H9 (cell line): ENCODE measurements at regions not wholly inside any gene's neighbourhood (a gene's known extent, or its start where the extent isn't known, plus 50 kb on each side); places are given as distances from the start of the nearest gene placed in this dataset.
A peak's percentile ranks its signal among the peaks of the same experiment; 100 is the strongest.

Experiments
- DNase-seq: peaks from one replicate; pipeline ENCODE4 v3.0.0-alpha.2; 2017
- H2AFZ ChIP-seq: one replicate; pipeline ENCODE4 v1.6.1; 2013; ENCODE audit warnings: mild to moderate bottlenecking, low read length, control low read depth, moderate library complexity
- H2AK5ac ChIP-seq: 2 replicates; pipeline ENCODE4 v1.6.1; 2013; ENCODE audit warnings: low read length, control low read depth, mixed read lengths; ENCODE audit not compliant: insufficient read length
- H2BK120ac ChIP-seq: one replicate; pipeline ENCODE4 v1.6.1; 2013; ENCODE audit warnings: low read depth, mild to moderate bottlenecking, low read length, control low read depth, inconsistent platforms; ENCODE audit not compliant: poor library complexity, severe bottlenecking
- H2BK12ac ChIP-seq: 2 replicates; pipeline ENCODE4 v1.6.1; 2013; ENCODE audit warnings: low read length, control low read depth, mixed read lengths, low read depth; ENCODE audit not compliant: insufficient read length
- H2BK15ac ChIP-seq: 2 replicates; pipeline ENCODE4 v1.6.1; 2013; ENCODE audit warnings: low read depth, low read length, control low read depth
- H2BK20ac ChIP-seq: one replicate; pipeline ENCODE4 v1.6.1; 2013; ENCODE audit warnings: low read depth, mild to moderate bottlenecking, low read length, control low read depth, inconsistent platforms; ENCODE audit not compliant: poor library complexity, severe bottlenecking
- H2BK5ac ChIP-seq: 2 replicates; pipeline ENCODE4 v1.6.1; 2013; ENCODE audit warnings: low read length, control low read depth, mixed read lengths; ENCODE audit not compliant: insufficient read length
- H3K14ac ChIP-seq: 2 replicates; pipeline ENCODE4 v1.6.1; 2013; ENCODE audit warnings: low read length, control low read depth; ENCODE audit not compliant: insufficient read depth
- H3K18ac ChIP-seq: 2 replicates; pipeline ENCODE4 v1.6.1; 2013; ENCODE audit warnings: low read depth, mild to moderate bottlenecking, mixed read lengths, low read length, control low read depth; ENCODE audit not compliant: insufficient read length
- H3K23ac ChIP-seq: 2 replicates; pipeline ENCODE4 v1.6.1; 2013; ENCODE audit warnings: low read length, control low read depth, mixed read lengths, low read depth; ENCODE audit not compliant: insufficient read length
- H3K23me2 ChIP-seq: 2 replicates; pipeline ENCODE4 v1.6.1; 2013; ENCODE audit warnings: low read depth, mild to moderate bottlenecking, mixed read lengths, low read length, control low read depth; ENCODE audit not compliant: insufficient read length, poor library complexity, severe bottlenecking
- H3K27ac ChIP-seq: 2 replicates; pipeline ENCODE4 v1.5.1; 2013; ENCODE audit warnings: low read length, control low read depth, mixed read lengths, low read depth; ENCODE audit not compliant: insufficient read length
- H3K27me3 ChIP-seq: 2 replicates; pipeline ENCODE4 v1.6.1; 2013; ENCODE audit warnings: low read length, control low read depth, inconsistent platforms; ENCODE audit not compliant: insufficient read depth
- H3K4ac ChIP-seq: 2 replicates; pipeline ENCODE4 v1.6.1; 2013; ENCODE audit warnings: low read depth, mild to moderate bottlenecking, control low read depth, inconsistent platforms, low read length, moderate library complexity
- H3K4me1 ChIP-seq: 2 replicates; pipeline ENCODE4 v1.6.1; 2013; ENCODE audit warnings: low read length, control low read depth, inconsistent platforms; ENCODE audit not compliant: insufficient read depth
- H3K4me2 ChIP-seq: 2 replicates; pipeline ENCODE4 v1.6.1; 2013; ENCODE audit warnings: low read length, control low read depth, mixed read lengths; ENCODE audit not compliant: insufficient read length, insufficient read depth
- H3K56ac ChIP-seq: 2 replicates; pipeline ENCODE4 v1.6.1; 2013; ENCODE audit warnings: low read depth, mild to moderate bottlenecking, mixed read lengths, low read length, control low read depth; ENCODE audit not compliant: insufficient read length
- H3K79me1 ChIP-seq: 2 replicates; pipeline ENCODE4 v1.6.1; 2013; ENCODE audit warnings: low read depth, mild to moderate bottlenecking, moderate library complexity, low read length, control low read depth, inconsistent platforms; ENCODE audit not compliant: insufficient read depth, poor library complexity, severe bottlenecking
- H3K79me2 ChIP-seq: 2 replicates; pipeline ENCODE4 v1.6.1; 2013; ENCODE audit warnings: low read length, control low read depth, inconsistent platforms; ENCODE audit not compliant: insufficient read depth
- H3K9ac ChIP-seq: 2 replicates; pipeline ENCODE4 v1.6.1; 2013; ENCODE audit warnings: low read length, control low read depth, mixed read lengths; ENCODE audit not compliant: insufficient read length; ENCODE audit errors: extremely low read depth
- H3K9me3 ChIP-seq: one replicate; pipeline ENCODE4 v1.6.1; 2013; ENCODE audit warnings: low read depth, low read length, inconsistent platforms; ENCODE audit not compliant: control insufficient read depth
- H3T11ph ChIP-seq: one replicate; pipeline ENCODE4 v1.6.1; 2013; ENCODE audit warnings: mild to moderate bottlenecking, low read length, control low read depth, inconsistent platforms
- H4K20me1 ChIP-seq: one replicate; pipeline ENCODE4 v1.6.1; 2013; ENCODE audit not compliant: control insufficient read depth, insufficient read length, insufficient read depth
- H4K5ac ChIP-seq: 2 replicates; pipeline ENCODE4 v1.6.1; 2013; ENCODE audit warnings: low read depth, mild to moderate bottlenecking, mixed read lengths, low read length, control low read depth; ENCODE audit not compliant: insufficient read length
- H4K8ac ChIP-seq: replicated peaks from 2 replicates; pipeline ENCODE4 v1.6.1; 2013; ENCODE audit warnings: low read length, control low read depth, mixed read lengths, low read depth; ENCODE audit not compliant: insufficient read length
- H4K91ac ChIP-seq: 2 replicates; pipeline ENCODE4 v1.6.1; 2013; ENCODE audit warnings: low read depth, mild to moderate bottlenecking, moderate library complexity, mixed read lengths, low read length, control low read depth; ENCODE audit not compliant: insufficient read length
- H3K27ac Mint-ChIP-seq, 3 experiments: 2 replicates in 2 of 3; 3 replicates in 1 of 3; pipeline ENCODE4 v1.8.0; 2020 to 2021; ENCODE audit warnings: mixed read lengths in 3 of 3, mild to moderate bottlenecking in 1 of 3, moderate library complexity in 1 of 3
- H3K27me3 Mint-ChIP-seq: 2 replicates; pipeline ENCODE4 v1.8.0; 2021; ENCODE audit warnings: low read depth, mild to moderate bottlenecking, moderate library complexity, mixed read lengths
- H3K36me3 Mint-ChIP-seq, 3 experiments: 2 replicates in 2 of 3; 3 replicates in 1 of 3; pipeline ENCODE4 v1.8.0; 2020 to 2021; ENCODE audit warnings: low read depth in 3 of 3, mixed read lengths in 3 of 3; ENCODE audit not compliant: insufficient read depth in 1 of 3
- H3K4me1 Mint-ChIP-seq, 2 experiments: 2 replicates each; pipeline ENCODE4 v1.8.0; 2020; ENCODE audit warnings: mixed read lengths in 2 of 2
- H3K4me3 Mint-ChIP-seq, 2 experiments: 2 replicates in 1 of 2; 3 replicates in 1 of 2; pipeline ENCODE4 v1.8.0; 2020 to 2021; ENCODE audit warnings: mild to moderate bottlenecking in 2 of 2, mixed read lengths in 2 of 2, moderate library complexity in 1 of 2
- H3K9me3 Mint-ChIP-seq, 2 experiments: 2 replicates in 1 of 2; 3 replicates in 1 of 2; pipeline ENCODE4 v1.8.0; 2020; ENCODE audit warnings: mild to moderate bottlenecking in 2 of 2, mixed read lengths in 2 of 2, moderate library complexity in 1 of 2
- CTCF ChIP-seq: fragments of 200-600 bp; sonication (generic); conservative IDR thresholded peaks from 3 replicates; pipeline ENCODE4 v1.8.0; 2021; ENCODE audit warnings: antibody characterized with exemption, mild to moderate bottlenecking
- WGBS: extraction: QIAGEN DNeasy Blood & Tissue Kit; methylation state at CpG from one replicate; pipeline ENCODE4 v1.1.7; 2013; ENCODE audit warnings: missing lambda C conversion rate, low lambda C conversion rate, mixed read lengths; ENCODE audit not compliant: insufficient read length; ENCODE audit errors: extremely low coverage; 5-methylcytosine and 5-hydroxymethylcytosine counted together

- TF ChIP-seq CTCF = no peak
- H2AFZ ChIP-seq = no peak overlapping the region
- Mint-ChIP-seq H3K27me3 (no peaks in the 10 kb centered on the region), H3K4me3 (no peak overlapping the region), H3K36me3 (peaks cover 3 to 5% (median 3%) of the 10 kb centered on the region in 3 experiments; a peak in 3 of 7 replicates), H3K9me3 (peaks cover 0 to 3% of the 10 kb centered on the region in 2 experiments; a peak in 1 of 5 replicates), H3K4me1 (peaks cover 16 to 37% of the 10 kb centered on the region in 2 experiments), H3K27ac (0 out of 7 replicates have a peak overlapping the region, but pooled peaks of 1 of the 3 experiments have one; percentile 2)
- no peaks in the 10 kb centered on the region for H3K23me2 ChIP-seq
- WGBS = no CpG with 5 or more reads among the region's 1 CpG
- DNase-seq = no peak
- no peak overlapping the region for H3K14ac ChIP-seq
- no peak overlapping the region for H2BK20ac ChIP-seq
- no peak overlapping the region for H3K18ac ChIP-seq
- no peak overlapping the region for H3K9ac ChIP-seq
- no peaks in the 10 kb centered on the region for H3K9me3 ChIP-seq
- no peak overlapping the region for H3K56ac ChIP-seq
- H3K4ac ChIP-seq = no peak overlapping the region
- no peak overlapping the region for H4K91ac ChIP-seq
- H4K20me1 ChIP-seq = no peaks in the 10 kb centered on the region
- no peak overlapping the region for H3K23ac ChIP-seq
- no peak overlapping the region for H2BK15ac ChIP-seq
- H3K27ac ChIP-seq = no peak overlapping the region
- H2BK120ac ChIP-seq = no peak overlapping the region
- H3K27me3 ChIP-seq = no peaks in the 10 kb centered on the region
- no peak overlapping the region for H2BK5ac ChIP-seq
- H3K79me1 ChIP-seq = no peaks in the 10 kb centered on the region
- H3K4me1 ChIP-seq = no peaks in the 10 kb centered on the region
- H4K5ac ChIP-seq = no peak overlapping the region
- no peak overlapping the region for H2BK12ac ChIP-seq
- no peak overlapping the region for H3K4me2 ChIP-seq
- H3T11ph ChIP-seq = no peak overlapping the region
- no peaks in the 10 kb centered on the region for H3K79me2 ChIP-seq
- no peak overlapping the region for H2AK5ac ChIP-seq
- no peak overlapping the region for H4K8ac ChIP-seq
These were observed 123.9 kb upstream of the GJE1 start for GRCh38 chr6:142008781-142009180.
